ENCODE measurements at regions not wholly inside any gene's neighbourhood (a gene's known extent, or its start where the extent isn't known, plus 50 kb on each side); places are given as distances from the start of the nearest gene placed in this dataset.

- Mint-ChIP-seq H3K36me3 (ENCODE audit: insufficient read depth, unreplicated experiment) (no peaks in the 10 kb centered on the region), H3K4me1 (ENCODE audit: low read depth, unreplicated experiment) (peaks cover 48% of the 10 kb centered on the region), H3K9me3 (ENCODE audit: unreplicated experiment) (no peaks in the 10 kb centered on the region), H3K27me3 (ENCODE audit: insufficient read depth, unreplicated experiment) (no peaks in the 10 kb centered on the region), H3K4me3 (ENCODE audit: unreplicated experiment) (no peak overlapping the region), H3K27ac (ENCODE audit: unreplicated experiment) (no peak overlapping the region)
- ChIA-PET CTCF (no interaction called here), POLR2A (no interaction called here)
- no peak for TF ChIP-seq CTCF (IDR thresholded peaks at IDR 0.05; ENCODE audit: insufficient read depth in 1 of 2, low read depth in 1 of 2, low read length in 1 of 2, severe bottlenecking in 1 of 2, unreplicated experiment in 1 of 2)
- no peak for DNase-seq
- Histone ChIP-seq H3K4me1 (peaks cover 38% of the 10 kb centered on the region), H3K9me3 (no peaks in the 10 kb centered on the region), H3K4me3 (ENCODE audit: low read depth, low read length) (no peak overlapping the region), H3K27me3 (replicated peaks; ENCODE audit: control insufficient read depth, insufficient read depth, low read length) (no peaks in the 10 kb centered on the region), H3K36me3 (ENCODE audit: control insufficient read depth, insufficient read depth, low read length) (no peaks in the 10 kb centered on the region)
- no TSS peak for BruUV-seq (replicated peaks)
- intact Hi-C loops (cut with micrococcal nuclease; ENCODE audit: unreplicated experiment), result no loop called here
Observed at GRCh38 chr6:139985236-139985815, 610.9 kb upstream of the CITED2 start.

- H3K4me3 ChIP-seq (ENCODE audit: low read depth, low read length), result no peak overlapping the region
- no TSS peak for BruUV-seq (replicated peaks)
- no peaks in the 10 kb centered on the region for H3K9me3 ChIP-seq
- Mint-ChIP-seq H3K4me1 (ENCODE audit: low read depth, unreplicated experiment) (peaks cover 56% of the 10 kb centered on the region), H3K9me3 (ENCODE audit: unreplicated experiment) (no peaks in the 10 kb centered on the region), H3K27me3 (ENCODE audit: insufficient read depth, unreplicated experiment) (no peaks in the 10 kb centered on the region), H3K4me3 (ENCODE audit: unreplicated experiment) (no peak overlapping the region), H3K27ac (ENCODE audit: unreplicated experiment) (no peak overlapping the region), H3K36me3 (ENCODE audit: insufficient read depth, unreplicated experiment) (no peaks in the 10 kb centered on the region)
- ChIA-PET POLR2A (no interaction called here), CTCF (no interaction called here)
- DNase-seq, result no peak
- peaks cover 38% of the 10 kb centered on the region for H3K4me1 ChIP-seq
- TF ChIP-seq CTCF (IDR thresholded peaks at IDR 0.05; ENCODE audit: insufficient read depth in 1 of 2, low read depth in 1 of 2, low read length in 1 of 2, severe bottlenecking in 1 of 2, unreplicated experiment in 1 of 2), result no peak
- no peaks in the 10 kb centered on the region for H3K36me3 ChIP-seq (ENCODE audit: control insufficient read depth, insufficient read depth, low read length)
- no peaks in the 10 kb centered on the region for H3K27me3 ChIP-seq (replicated peaks; ENCODE audit: control insufficient read depth, insufficient read depth, low read length)
- intact Hi-C loops (cut with micrococcal nuclease; ENCODE audit: unreplicated experiment), result loop anchor here (5.0 kb wide), 1 partner anchor 97 kb away; no protein-coding TSS in a partner anchor
Observed at GRCh38 chr6:139984317-139984716, 609.9 kb upstream of the CITED2 start.

- H3K36me3 ChIP-seq (ENCODE audit: control insufficient read depth, insufficient read depth, low read length), result no peaks in the 10 kb centered on the region
- peaks cover 38% of the 10 kb centered on the region for H3K4me1 ChIP-seq
- intact Hi-C loops (cut with micrococcal nuclease; ENCODE audit: unreplicated experiment), result loop anchor here (5.0 kb wide), 1 partner anchor 96 kb away; no protein-coding TSS in a partner anchor
- no peak overlapping the region for H3K4me3 ChIP-seq (ENCODE audit: low read depth, low read length)
- Mint-ChIP-seq H3K27me3 (ENCODE audit: insufficient read depth, unreplicated experiment) (no peaks in the 10 kb centered on the region), H3K4me3 (ENCODE audit: unreplicated experiment) (no peak overlapping the region), H3K36me3 (ENCODE audit: insufficient read depth, unreplicated experiment) (no peaks in the 10 kb centered on the region), H3K9me3 (ENCODE audit: unreplicated experiment) (no peaks in the 10 kb centered on the region), H3K27ac (ENCODE audit: unreplicated experiment) (no peak overlapping the region), H3K4me1 (ENCODE audit: low read depth, unreplicated experiment) (peaks cover 56% of the 10 kb centered on the region)
- POLR2A ChIA-PET, result no interaction called here
- CTCF ChIA-PET, result no interaction called here
- no peaks in the 10 kb centered on the region for H3K9me3 ChIP-seq
- BruUV-seq (replicated peaks), result no TSS peak
- TF ChIP-seq CTCF (IDR thresholded peaks at IDR 0.05; ENCODE audit: insufficient read depth in 1 of 2, low read depth in 1 of 2, low read length in 1 of 2, severe bottlenecking in 1 of 2, unreplicated experiment in 1 of 2), result no peak
- H3K27me3 ChIP-seq (replicated peaks; ENCODE audit: control insufficient read depth, insufficient read depth, low read length), result no peaks in the 10 kb centered on the region
- DNase-seq, result no peak
Observed at GRCh38 chr6:139983555-139984276, 609.3 kb upstream of the CITED2 start.
